ENCODE measurements at regions not wholly inside any gene's neighbourhood (a gene's known extent, or its start where the extent isn't known, plus 50 kb on each side); places are given as distances from the start of the nearest gene placed in this dataset.

- no peak for DNase-seq (ENCODE audit: extremely low read depth, low read depth)
Observed at GRCh38 chr13:34637636-34638035, 304.4 kb upstream of the NBEA start.

- no peak for DNase-seq (ENCODE audit: extremely low read depth, low read depth)
Observed at GRCh38 chr13:34638897-34639296, 303.2 kb upstream of the NBEA start.

GRCh38 chr13:34640179-34640992, 301.7 kb upstream of the NBEA start:
- DNase-seq (ENCODE audit: extremely low read depth, low read depth), result no peak

- no peak for DNase-seq (ENCODE audit: extremely low read depth, low read depth)
Observed at GRCh38 chr13:34640993-34641330, 301.1 kb upstream of the NBEA start.

GRCh38 chr13:34647379-34648150, 294.5 kb upstream of the NBEA start:
- no peak for DNase-seq (ENCODE audit: extremely low read depth, low read depth)

- no peak for DNase-seq (ENCODE audit: extremely low read depth, low read depth)
Observed at GRCh38 chr13:34654203-34654602, 287.9 kb upstream of the NBEA start.

GRCh38 chr13:34654647-34655046, 287.4 kb upstream of the NBEA start:
- DNase-seq (ENCODE audit: extremely low read depth, low read depth), result no peak

- DNase-seq (ENCODE audit: extremely low read depth, low read depth), result no peak
Observed at GRCh38 chr13:34655554-34655953, 286.5 kb upstream of the NBEA start.

GRCh38 chr13:34657716-34658115, 284.4 kb upstream of the NBEA start:
- no peak for DNase-seq (ENCODE audit: extremely low read depth, low read depth)

- DNase-seq (ENCODE audit: extremely low read depth, low read depth), result no peak
Observed at GRCh38 chr13:34667286-34668218, 274.5 kb upstream of the NBEA start.

- DNase-seq (ENCODE audit: extremely low read depth, low read depth), result no peak
Observed at GRCh38 chr13:34671137-34671536, 270.9 kb upstream of the NBEA start.

GRCh38 chr13:34672631-34673030, 269.4 kb upstream of the NBEA start:
- no peak for DNase-seq (ENCODE audit: extremely low read depth, low read depth)

GRCh38 chr13:34675626-34676025, 266.4 kb upstream of the NBEA start:
- DNase-seq (ENCODE audit: extremely low read depth, low read depth), result no peak

- peak; percentile 35 for DNase-seq (ENCODE audit: extremely low read depth, low read depth)
Observed at GRCh38 chr13:34678154-34678553, 263.9 kb upstream of the NBEA start.

- DNase-seq (ENCODE audit: extremely low read depth, low read depth), result no peak
Observed at GRCh38 chr13:34681405-34681955, 260.6 kb upstream of the NBEA start.

GRCh38 chr13:34695063-34695462, 247.0 kb upstream of the NBEA start:
- DNase-seq (ENCODE audit: extremely low read depth, low read depth), result no peak

- DNase-seq (ENCODE audit: extremely low read depth, low read depth), result no peak
Observed at GRCh38 chr13:34696296-34696695, 245.8 kb upstream of the NBEA start.

GRCh38 chr13:34696741-34697140, 245.3 kb upstream of the NBEA start:
- no peak for DNase-seq (ENCODE audit: extremely low read depth, low read depth)

GRCh38 chr13:34698945-34699344, 243.1 kb upstream of the NBEA start:
- DNase-seq (ENCODE audit: extremely low read depth, low read depth), result no peak

GRCh38 chr13:34700155-34700554, 241.9 kb upstream of the NBEA start:
- DNase-seq (ENCODE audit: extremely low read depth, low read depth), result no peak

GRCh38 chr13:34701919-34702318, 240.2 kb upstream of the NBEA start:
- DNase-seq (ENCODE audit: extremely low read depth, low read depth), result no peak

All from NCI-H460 (cell line).